ENCODE measurements at regions not wholly inside any gene's neighbourhood (a gene's known extent, or its start where the extent isn't known, plus 50 kb on each side); places are given as distances from the start of the nearest gene placed in this dataset.

GRCh38 chr6:163992701-163993100 is 578.2 kb downstream of the QKI start:
- Histone ChIP-seq H3K27me3 (ENCODE audit: insufficient read depth, low read length, poor library complexity, severe bottlenecking) (no peaks in the 10 kb centered on the region), H3K4me3 (ENCODE audit: low read length, poor library complexity, severe bottlenecking) (no peak overlapping the region), H3F3A (ENCODE audit: low read depth) (no peaks in the 10 kb centered on the region), H4K20me1 (ENCODE audit: insufficient read depth, low read length, poor library complexity, severe bottlenecking) (no peaks in the 10 kb centered on the region), H3K79me2 (ENCODE audit: insufficient read depth, low read length) (no peaks in the 10 kb centered on the region), H3K9me3 (ENCODE audit: insufficient read depth, low read depth, low read length) (no peaks in the 10 kb centered on the region; the same call in 1 of the 2 replicates), H3K4me2 (ENCODE audit: low read depth, low read length, poor library complexity, severe bottlenecking) (no peak overlapping the region), H3K36me3 (ENCODE audit: insufficient read depth, low read length) (no peaks in the 10 kb centered on the region), H3K9me2 (replicated peaks; ENCODE audit: low read depth, low read length) (no peaks in the 10 kb centered on the region), H3K9ac (ENCODE audit: low read depth, low read length, poor library complexity, severe bottlenecking) (no peak overlapping the region), H3K4me1 (ENCODE audit: insufficient read depth, low read length, poor library complexity, severe bottlenecking) (no peaks in the 10 kb centered on the region), H2AFZ (ENCODE audit: low read length) (no peak overlapping the region)
- no peak for TF ChIP-seq EZH2phosphoT487 (IDR thresholded peaks at IDR 0.05; ENCODE audit: borderline replicate concordance)
- no peak for TF ChIP-seq CTCF (conservative IDR thresholded peaks at IDR 0.05; ENCODE audit: low read length)

GRCh38 chr6:163992056-163992455 is 577.5 kb downstream of the QKI start:
- Histone ChIP-seq H2AFZ (ENCODE audit: low read length) (no peak overlapping the region), H3K27me3 (ENCODE audit: insufficient read depth, low read length, poor library complexity, severe bottlenecking) (no peaks in the 10 kb centered on the region), H3K4me3 (ENCODE audit: low read length, poor library complexity, severe bottlenecking) (no peak overlapping the region), H4K20me1 (ENCODE audit: insufficient read depth, low read length, poor library complexity, severe bottlenecking) (no peaks in the 10 kb centered on the region), H3K4me1 (ENCODE audit: insufficient read depth, low read length, poor library complexity, severe bottlenecking) (no peaks in the 10 kb centered on the region), H3F3A (ENCODE audit: low read depth) (no peaks in the 10 kb centered on the region), H3K9me2 (replicated peaks; ENCODE audit: low read depth, low read length) (no peaks in the 10 kb centered on the region), H3K79me2 (ENCODE audit: insufficient read depth, low read length) (no peaks in the 10 kb centered on the region), H3K9me3 (ENCODE audit: insufficient read depth, low read depth, low read length) (no peaks in the 10 kb centered on the region; the same call in 1 of the 2 replicates), H3K36me3 (ENCODE audit: insufficient read depth, low read length) (no peaks in the 10 kb centered on the region), H3K9ac (ENCODE audit: low read depth, low read length, poor library complexity, severe bottlenecking) (no peak overlapping the region), H3K4me2 (ENCODE audit: low read depth, low read length, poor library complexity, severe bottlenecking) (no peak overlapping the region)
- TF ChIP-seq CTCF (conservative IDR thresholded peaks at IDR 0.05; ENCODE audit: low read length) (no peak), EZH2phosphoT487 (IDR thresholded peaks at IDR 0.05; ENCODE audit: borderline replicate concordance) (no peak)

- Histone ChIP-seq H3F3A (ENCODE audit: low read depth) (no peaks in the 10 kb centered on the region), H3K9ac (ENCODE audit: low read depth, low read length, poor library complexity, severe bottlenecking) (no peak overlapping the region), H3K27me3 (ENCODE audit: insufficient read depth, low read length, poor library complexity, severe bottlenecking) (no peaks in the 10 kb centered on the region), H3K4me1 (ENCODE audit: insufficient read depth, low read length, poor library complexity, severe bottlenecking) (no peaks in the 10 kb centered on the region), H4K20me1 (ENCODE audit: insufficient read depth, low read length, poor library complexity, severe bottlenecking) (no peaks in the 10 kb centered on the region), H3K36me3 (ENCODE audit: insufficient read depth, low read length) (no peaks in the 10 kb centered on the region), H3K4me2 (ENCODE audit: low read depth, low read length, poor library complexity, severe bottlenecking) (no peak overlapping the region), H3K79me2 (ENCODE audit: insufficient read depth, low read length) (no peaks in the 10 kb centered on the region), H3K9me2 (replicated peaks; ENCODE audit: low read depth, low read length) (no peaks in the 10 kb centered on the region), H2AFZ (ENCODE audit: low read length) (no peak overlapping the region), H3K4me3 (ENCODE audit: low read length, poor library complexity, severe bottlenecking) (no peak overlapping the region), H3K9me3 (ENCODE audit: insufficient read depth, low read depth, low read length) (no peaks in the 10 kb centered on the region; the same call in 1 of the 2 replicates)
- TF ChIP-seq CTCF (conservative IDR thresholded peaks at IDR 0.05; ENCODE audit: low read length) (no peak), EZH2phosphoT487 (IDR thresholded peaks at IDR 0.05; ENCODE audit: borderline replicate concordance) (no peak)
Observed at GRCh38 chr6:163991321-163991720, 576.8 kb downstream of the QKI start.
